B cell (primary cell): ENCODE measurements at regions not wholly inside any gene's neighbourhood (a gene's known extent, or its start where the extent isn't known, plus 50 kb on each side); places are given as distances from the start of the nearest gene placed in this dataset.

Source experiments
- ATAC-seq: fragments of 200-7000 bp; cut with Tn5 transposase; one replicate; pipeline ENCODE4 v1.10.0; 2021; ENCODE audit warnings: low read depth, mild to moderate bottlenecking, moderate number of reproducible peaks, moderate library complexity
- CTCF ChIA-PET: fragments of 350-600 bp; sonication (Branson Sonifier 250); formaldehyde crosslinking; loops from one replicate; lab custom pipeline; 2021; ENCODE audit warnings: antibody characterized with exemption, inconsistent platforms; lab: Charles Lee
- POLR2A ChIA-PET: fragments of 350-600 bp; sonication (Branson Sonifier 250); formaldehyde crosslinking; loops from one replicate; lab custom pipeline; 2021; ENCODE audit warnings: antibody characterized with exemption; lab: Charles Lee
- DNase-seq: peaks from one replicate; pipeline ENCODE4 v3.0.0; 2013
- H2AFZ ChIP-seq: 2 replicates; pipeline ENCODE4 v1.6.1; 2012; ENCODE audit warnings: mild to moderate bottlenecking, low read depth, low read length; ENCODE audit not compliant: insufficient read depth, poor library complexity, severe bottlenecking
- H3K27ac ChIP-seq, 2 donors: 1 replicate in 1 of 2; 2 replicates in 1 of 2; pipeline ENCODE4 v1.5.1; 2012 to 2013; ENCODE audit warnings: low read length in 2 of 2, mild to moderate bottlenecking in 2 of 2, moderate library complexity in 1 of 2
- H3K27me3 ChIP-seq, 4 experiments: fragments of 200-600 bp in 1 of 4; sonication (generic) in 1 of 4; replicated peaks in 1 of 4; 1 replicate in 2 of 4; 2 replicates in 2 of 4; pipeline versions ENCODE4 v1.6.1 to v1.7.0; 2013 to 2016; ENCODE audit warnings: low read length in 3 of 4, mild to moderate bottlenecking in 2 of 4, mixed read lengths in 1 of 4, moderate library complexity in 1 of 4; ENCODE audit not compliant: insufficient read depth in 4 of 4, control insufficient read depth in 3 of 4; ENCODE audit errors: control extremely low read depth in 1 of 4
- H3K36me3 ChIP-seq, 2 experiments: replicated peaks in 1 of 2; 1 replicate in 1 of 2; 2 replicates in 1 of 2; pipeline versions ENCODE4 v1.6.1 to v1.7.1; 2013; ENCODE audit warnings: low read length in 1 of 2; ENCODE audit not compliant: insufficient read depth in 2 of 2, control insufficient read depth in 1 of 2; ENCODE audit errors: control extremely low read depth in 1 of 2, extremely low read depth in 1 of 2
- H3K4me1 ChIP-seq, 2 donors: fragments of 200-600 bp in 1 of 2; sonication (generic) in 1 of 2; 1 replicate in 1 of 2; 2 replicates in 1 of 2; pipeline versions ENCODE4 v1.5.1 to v1.6.1; 2013 to 2017; ENCODE audit warnings: low read length in 2 of 2; ENCODE audit not compliant: control insufficient read depth in 2 of 2, insufficient read depth in 2 of 2
- H3K4me2 ChIP-seq: replicated peaks from 2 replicates; pipeline ENCODE3; 2012; ENCODE audit warnings: mild to moderate bottlenecking, low read depth, low read length; ENCODE audit not compliant: poor library complexity, severe bottlenecking
- H3K4me3 ChIP-seq, 5 experiments: fragments of 200-600 bp in 1 of 5; sonication (generic) in 1 of 5; 1 replicate in 3 of 5; 2 replicates in 2 of 5; pipeline versions ENCODE4 v1.5.1 to v1.7.0; 2011 to 2016; ENCODE audit warnings: low read length in 4 of 5, mild to moderate bottlenecking in 4 of 5, low read depth in 2 of 5, control low read depth in 1 of 5, moderate library complexity in 1 of 5; ENCODE audit not compliant: insufficient read depth in 1 of 5; ENCODE audit errors: control extremely low read depth in 1 of 5, extremely low read depth in 1 of 5
- H3K79me2 ChIP-seq: fragments of 200-600 bp; sonication (generic); one replicate; pipeline ENCODE4 v1.6.0; 2016; ENCODE audit warnings: low read length; ENCODE audit not compliant: control insufficient read depth, insufficient read depth
- H3K9ac ChIP-seq: fragments of 200-600 bp; sonication (generic); 2 replicates; pipeline ENCODE4 v1.6.1; 2017; ENCODE audit warnings: mild to moderate bottlenecking, low read length, moderate library complexity
- H3K9me3 ChIP-seq, 3 donors: one replicate each; pipeline versions ENCODE4 v1.6.1 to v1.7.1; 2013; ENCODE audit warnings: low read length in 2 of 3; ENCODE audit not compliant: control insufficient read depth in 2 of 3, insufficient read depth in 1 of 3; ENCODE audit errors: control extremely low read depth in 1 of 3
- H4K20me1 ChIP-seq: 2 replicates; pipeline ENCODE4 v1.6.0; 2012; ENCODE audit warnings: mild to moderate bottlenecking, low read length; ENCODE audit not compliant: insufficient read depth, control insufficient read depth, poor library complexity, severe bottlenecking
- H3K27ac Mint-ChIP-seq: one replicate; pipeline ENCODE4 v1.8.0; 2021; ENCODE audit warnings: mixed read lengths
- H3K27me3 Mint-ChIP-seq: one replicate; pipeline ENCODE4 v1.8.0; 2021; ENCODE audit warnings: mixed read lengths
- H3K4me1 Mint-ChIP-seq: one replicate; pipeline ENCODE4 v1.8.0; 2021; ENCODE audit warnings: mixed read lengths
- H3K4me3 Mint-ChIP-seq: one replicate; pipeline ENCODE4 v1.8.0; 2021; ENCODE audit warnings: mixed read lengths
- H3K9me3 Mint-ChIP-seq: one replicate; pipeline ENCODE4 v1.8.0; 2022; ENCODE audit warnings: mixed read lengths; ENCODE audit not compliant: insufficient read depth
- CTCF ChIP-seq: fragments of 200-600 bp; IDR thresholded peaks from one replicate; pipeline ENCODE4 v1.8.0; 2022; ENCODE audit warnings: antibody characterized with exemption, mild to moderate bottlenecking
- EZH2 ChIP-seq: IDR thresholded peaks from 2 replicates; pipeline ENCODE4 v1.6.1; 2012; ENCODE audit warnings: borderline replicate concordance, low read depth, mild to moderate bottlenecking, moderate library complexity, low read length; ENCODE audit not compliant: insufficient read depth, poor library complexity, severe bottlenecking
- WGBS: methylation state at CpG from one replicate; pipeline ENCODE4 v1.1.5; 2013; ENCODE audit warnings: missing lambda C conversion rate; ENCODE audit not compliant: insufficient coverage; 5-methylcytosine and 5-hydroxymethylcytosine counted together
- intact Hi-C: fragments of 100-400 bp; cut with micrococcal nuclease; formaldehyde crosslinking; loops from one replicate; pipeline ENCODE4 v1.10.0; 2022

- H3K4me1 ChIP-seq = peaks cover 0 to 6% of the 10 kb centered on the region in 2 donors
- POLR2A ChIA-PET = no interaction called here
- H3K4me1 Mint-ChIP-seq = peaks cover 3% of the 10 kb centered on the region
Measured at GRCh38 chr1:228939881-228940392, 204.7 kb downstream of the RHOU start.

GRCh38 chr1:228940526-228940925 lies 205.2 kb downstream of the RHOU start:
- CTCF ChIA-PET = no interaction called here
- Histone ChIP-seq H3K79me2 (no peaks in the 10 kb centered on the region), H2AFZ (no peak overlapping the region), H4K20me1 (no peaks in the 10 kb centered on the region), H3K27ac (no peak overlapping the region), H3K9me3 (no peaks in the 10 kb centered on the region), H3K36me3 (no peaks in the 10 kb centered on the region), H3K4me1 (peaks cover 0 to 6% of the 10 kb centered on the region in 2 donors), H3K9ac (no peak overlapping the region), H3K4me3 (no peak overlapping the region), H3K27me3 (peaks cover 0 to 2% (median 0%) of the 10 kb centered on the region in 4 experiments), H3K4me2 (no peak overlapping the region)
- DNase-seq = no peak
- 95% methylated on average over 5 of the region's 7 CpGs for WGBS
- no peak for ATAC-seq
- H3K4me3 Mint-ChIP-seq = no peak overlapping the region
- intact Hi-C loops = no loop called here
- H3K4me1 Mint-ChIP-seq = peaks cover 3% of the 10 kb centered on the region
- no peak for TF ChIP-seq CTCF
- no peak for TF ChIP-seq EZH2
- peaks cover 13% of the 10 kb centered on the region for H3K27me3 Mint-ChIP-seq
- no peaks in the 10 kb centered on the region for H3K9me3 Mint-ChIP-seq
- no peak overlapping the region for H3K27ac Mint-ChIP-seq
- POLR2A ChIA-PET = no interaction called here

More at GRCh38 chr1:228939881-228940392, 204.7 kb downstream of the RHOU start:
- WGBS = 95% methylated on average over 5 of the region's 7 CpGs
- Histone ChIP-seq H3K27ac (no peak overlapping the region), H3K4me3 (no peak overlapping the region), H2AFZ (no peak overlapping the region), H3K27me3 (peaks cover 0 to 2% (median 0%) of the 10 kb centered on the region in 4 experiments), H3K9ac (no peak overlapping the region), H3K4me2 (no peak overlapping the region), H3K79me2 (no peaks in the 10 kb centered on the region), H4K20me1 (no peaks in the 10 kb centered on the region), H3K36me3 (no peaks in the 10 kb centered on the region), H3K9me3 (no peaks in the 10 kb centered on the region)
- ATAC-seq (no peak), DNase-seq (no peak)
- TF ChIP-seq CTCF (no peak), EZH2 (no peak)
- H3K4me3 Mint-ChIP-seq = no peak overlapping the region
- H3K27ac Mint-ChIP-seq = no peak overlapping the region
- intact Hi-C loops = no loop called here
- CTCF ChIA-PET = no interaction called here
- peaks cover 13% of the 10 kb centered on the region for H3K27me3 Mint-ChIP-seq
- H3K9me3 Mint-ChIP-seq = no peaks in the 10 kb centered on the region
